Kidney capillary endothelial cell (primary cell): ENCODE measurements at regions not wholly inside any gene's neighbourhood (a gene's known extent, or its start where the extent isn't known, plus 50 kb on each side); places are given as distances from the start of the nearest gene placed in this dataset.
"Not testable (repeated sequence)": the region's sequence is repeated elsewhere in the genome, so short reads cannot be mapped to it uniquely, and the experiment has no call there.

Source experiments
- DNase-seq: peaks from one replicate; pipeline ENCODE4 v3.0.0-alpha.2; 2018; ENCODE audit warnings: low spot score

DNA sequence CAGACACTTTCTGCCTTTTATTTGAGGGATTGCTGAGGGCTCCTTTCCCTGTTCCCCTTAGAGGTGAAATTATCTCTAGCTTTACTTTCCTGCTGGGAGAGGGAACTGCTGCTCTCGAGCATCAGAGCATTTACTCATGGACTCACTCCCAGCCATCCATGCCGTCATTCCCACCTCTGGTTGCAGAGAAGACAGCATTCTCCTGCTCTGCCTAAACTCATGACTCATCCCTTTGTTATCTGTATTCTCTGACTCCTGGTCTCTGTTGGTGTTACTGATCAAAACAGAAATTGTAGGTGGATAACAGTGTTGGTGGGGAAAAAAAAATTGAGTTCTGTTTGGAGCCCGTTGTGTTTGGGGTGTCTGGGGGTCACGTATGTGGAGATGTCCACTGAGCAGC is 159.3 kb downstream of the TTC8 start:
- DNase-seq, result no peak

- no peak for DNase-seq
Observed at GRCh38 chr14:88985654-88986053, 161.2 kb downstream of the TTC8 start.

GRCh38 chr14:88986146-88986841 is 161.8 kb downstream of the TTC8 start:
- DNase-seq, result no peak

DNA sequence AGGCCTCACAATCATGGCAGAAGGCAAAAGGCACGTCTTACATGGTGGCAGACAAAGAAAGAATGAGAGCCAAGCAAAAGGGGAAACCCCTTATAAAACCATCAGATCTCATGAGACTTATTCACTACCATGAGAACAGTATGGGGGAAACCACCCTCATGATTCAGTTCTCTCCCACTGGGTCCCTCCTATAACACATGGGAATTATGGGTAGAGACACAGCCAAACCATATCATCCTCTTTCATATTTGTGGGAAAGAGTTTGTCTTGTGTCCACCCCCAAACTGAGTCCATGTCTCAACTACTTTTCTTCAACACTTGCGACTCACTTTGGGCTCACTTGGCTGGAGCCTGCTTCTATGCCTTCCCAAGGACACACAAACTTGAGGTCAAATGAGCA is 162.5 kb downstream of the TTC8 start:
- DNase-seq, result not testable (repeated sequence)

DNA sequence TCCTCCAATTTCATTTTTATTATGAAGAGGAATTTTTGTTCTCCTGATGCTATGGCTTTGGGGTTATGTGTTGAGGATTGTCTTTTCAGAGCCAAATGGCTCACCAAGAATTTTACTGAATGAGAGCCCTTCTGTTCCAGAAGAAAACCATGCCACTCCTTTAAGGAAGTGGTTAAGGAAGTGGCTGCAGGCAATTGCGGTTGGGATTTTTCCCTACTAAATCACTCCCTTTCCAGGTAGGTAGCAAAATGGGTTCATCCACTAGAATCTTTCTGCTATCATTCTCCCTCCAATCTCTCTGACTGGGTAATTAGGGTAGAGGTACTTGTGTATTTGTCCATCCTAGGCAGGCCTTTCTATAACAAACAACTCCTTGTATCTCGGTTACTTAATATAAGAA is 163.1 kb downstream of the TTC8 start:
- no peak for DNase-seq

DNA sequence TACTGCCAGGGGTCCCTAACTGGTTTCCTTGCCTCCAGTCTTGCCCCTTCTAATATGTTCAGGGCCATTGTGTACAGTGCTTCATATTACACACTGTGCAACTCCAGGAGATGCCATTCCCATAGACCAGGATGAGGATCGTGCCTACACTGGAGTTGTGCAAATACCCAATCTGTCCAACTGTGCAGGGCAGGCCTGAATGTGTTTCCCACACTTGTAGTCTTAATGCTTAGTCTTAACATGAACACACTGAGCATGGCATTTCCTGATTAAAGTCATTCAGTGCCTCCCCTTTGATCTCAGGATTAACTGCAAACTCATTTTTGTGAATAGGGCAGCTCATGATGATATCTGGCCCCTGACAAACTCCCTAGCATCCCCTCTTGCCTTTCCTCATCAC is 165.5 kb downstream of the TTC8 start:
- no peak for DNase-seq

- DNase-seq, result no peak
Observed at GRCh38 chr14:88990856-88991255, 166.4 kb downstream of the TTC8 start.

DNA sequence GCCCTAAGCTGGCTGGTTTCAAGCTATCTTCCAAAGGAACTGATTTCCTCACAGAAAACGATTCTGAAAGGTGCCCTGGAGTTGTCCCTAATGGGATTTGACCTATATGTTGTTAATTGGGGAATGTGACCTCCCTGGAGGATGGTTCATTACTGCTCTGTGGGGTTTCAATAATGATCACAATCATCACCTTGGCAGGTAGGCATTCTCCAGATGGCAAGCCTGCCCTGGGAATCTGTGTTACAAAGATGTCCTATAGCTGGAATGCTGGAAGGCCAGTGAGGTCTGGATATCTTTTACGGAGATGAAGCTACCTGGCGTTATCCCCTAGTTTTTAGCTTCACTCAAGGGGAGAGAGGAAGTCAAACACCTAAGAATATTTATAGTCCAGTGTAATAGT is 167.6 kb downstream of the TTC8 start:
- no peak for DNase-seq

- no peak for DNase-seq
Observed at GRCh38 chr14:88993946-88994345, 169.5 kb downstream of the TTC8 start.

GRCh38 chr14:88995437-88996198 is 171.2 kb downstream of the TTC8 start:
- DNase-seq, result no peak

- no peak for DNase-seq
Observed at GRCh38 chr14:88998027-88998426, 173.6 kb downstream of the TTC8 start.

DNA sequence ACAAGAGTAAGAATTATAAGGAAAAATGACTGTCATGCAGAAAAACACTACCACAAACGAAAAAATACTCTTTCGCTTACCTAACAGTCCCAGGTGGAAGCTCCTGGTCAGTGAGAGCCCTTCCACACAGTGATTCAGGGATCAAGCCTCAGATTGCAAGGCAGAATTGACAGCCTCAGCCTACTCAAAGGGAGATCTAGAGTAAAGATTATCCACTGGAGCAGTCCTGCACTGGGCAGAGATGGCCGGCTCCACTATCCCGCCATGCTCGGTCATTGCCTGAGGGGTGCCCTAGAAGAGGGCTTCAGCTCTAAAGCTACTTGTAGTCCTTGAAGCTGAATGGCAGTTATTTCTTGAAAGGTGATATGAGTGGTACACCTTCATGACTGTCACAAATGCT is 174.7 kb downstream of the TTC8 start:
- no peak for DNase-seq

DNA sequence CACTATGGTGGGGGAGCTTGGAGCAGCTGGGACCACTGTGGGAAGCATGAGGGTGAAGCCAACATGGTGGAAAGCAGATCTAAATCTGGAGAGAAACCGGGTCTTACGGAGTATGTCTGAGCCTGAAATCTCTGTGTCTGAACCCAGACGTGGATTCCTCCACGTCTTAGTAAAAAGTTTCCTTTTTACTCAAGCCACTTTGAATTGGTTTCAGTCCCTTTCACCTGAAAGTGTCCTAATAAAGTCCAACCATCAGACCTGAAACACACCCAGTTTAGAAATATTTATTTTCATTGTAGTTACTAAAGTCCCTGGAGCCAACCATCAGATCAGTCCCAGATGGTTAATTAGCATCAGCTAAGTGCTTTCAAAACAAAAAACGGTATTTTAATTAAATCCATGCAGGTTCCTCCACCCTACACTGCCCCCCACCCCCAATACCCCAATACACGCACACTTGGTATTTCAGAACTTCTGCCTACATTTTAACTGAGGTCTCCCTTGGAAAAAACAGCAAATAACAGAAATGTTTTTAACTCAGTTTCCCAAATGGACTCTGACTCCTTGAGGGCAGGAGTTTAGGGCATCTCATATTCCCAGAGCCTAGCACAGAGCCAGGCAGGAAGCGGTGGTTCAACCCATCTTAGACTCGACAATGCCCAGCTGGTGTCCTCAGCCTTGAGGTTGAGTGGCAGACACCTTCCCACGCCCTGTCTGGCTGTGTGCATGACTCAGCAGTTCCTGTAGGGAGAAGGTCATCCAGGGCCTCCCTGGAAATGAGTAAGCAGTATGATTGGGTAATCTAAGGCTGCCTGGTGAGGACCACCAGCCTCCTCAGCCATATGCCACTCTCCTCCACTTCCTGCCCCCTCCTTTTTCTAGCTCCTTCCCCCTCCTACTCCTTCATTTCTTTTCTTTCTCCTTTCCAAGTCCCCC is 175.8 kb downstream of the TTC8 start:
- peak; percentile 74 for DNase-seq

DNA sequence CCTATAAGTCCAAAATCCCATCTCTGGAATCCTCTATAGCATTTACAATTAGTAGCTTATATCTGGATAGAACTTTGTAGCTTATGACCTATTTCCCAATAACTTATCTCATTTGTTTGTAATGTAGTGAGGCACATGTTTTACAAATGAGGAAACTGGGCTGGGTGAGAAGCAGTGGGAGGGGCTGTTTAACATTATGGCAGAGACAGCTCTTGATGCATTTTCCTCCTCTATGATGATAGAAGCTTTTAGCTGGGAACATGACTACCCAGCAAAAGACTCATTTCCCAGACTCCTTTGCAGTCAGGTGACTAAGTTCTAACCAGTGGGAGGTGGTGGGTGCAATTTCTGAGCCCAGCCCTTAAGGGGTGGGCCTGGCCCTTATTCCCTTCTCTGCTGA is 179.7 kb downstream of the TTC8 start:
- no peak for DNase-seq

- DNase-seq, result no peak
Observed at GRCh38 chr14:89007906-89008305, 183.5 kb downstream of the TTC8 start.

GRCh38 chr14:89011355-89012281 is 187.2 kb downstream of the TTC8 start:
- no peak for DNase-seq

- DNase-seq, result no peak
Observed at GRCh38 chr14:89012282-89013097, 188.0 kb downstream of the TTC8 start.

GRCh38 chr14:89013098-89013504 is 188.7 kb downstream of the TTC8 start:
- no peak for DNase-seq

- DNase-seq, result no peak
Observed at GRCh38 chr14:89013698-89014568, 189.5 kb downstream of the TTC8 start.

DNA sequence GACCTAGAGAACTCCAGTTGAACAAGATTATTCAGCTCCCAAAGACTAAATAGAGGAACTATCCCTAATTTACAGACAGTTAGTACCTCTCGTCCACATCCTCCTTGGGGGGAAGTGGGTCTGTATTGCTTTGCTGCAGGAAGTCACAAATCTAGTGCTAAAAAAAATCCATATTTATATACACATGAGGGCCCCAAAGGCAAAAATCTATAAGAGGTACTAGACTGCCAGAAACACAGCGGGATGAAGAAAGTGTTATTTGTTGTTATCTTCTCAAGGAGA is 190.1 kb downstream of the TTC8 start:
- DNase-seq, result no peak
